SK-N-SH (cell line): ENCODE measurements at regions not wholly inside any gene's neighbourhood (a gene's known extent, or its start where the extent isn't known, plus 50 kb on each side); places are given as distances from the start of the nearest gene placed in this dataset.
"Not testable (repeated sequence)": the region's sequence is repeated elsewhere in the genome, so short reads cannot be mapped to it uniquely, and the experiment has no call there.

ENCODE experiments used
- CTCF ChIA-PET: fragments of 300-600, 350-600 bp; formaldehyde crosslinking; extraction: SDS; loops from one replicate; lab custom pipeline; 2021; lab: Yijun Ruan, JAX
- POLR2A ChIA-PET: fragments of 350-600 bp; sonication (Branson Sonifier 250); formaldehyde crosslinking; extraction: SDS; loops from one replicate; lab custom pipeline; 2020; ENCODE audit warnings: antibody characterized with exemption, inconsistent platforms; lab: Yijun Ruan, JAX
- DNase-seq: peaks from one replicate; pipeline ENCODE4 v3.0.0; 2012
- H2AFZ ChIP-seq: fragments of 200-600 bp; sonication (generic); 2 replicates; pipeline ENCODE4 v1.8.1; 2016; ENCODE audit warnings: antibody characterized with exemption, mild to moderate bottlenecking, low read depth
- H3F3A ChIP-seq: fragments of 200-600 bp; sonication (generic); replicated peaks from 2 replicates; pipeline ENCODE3; 2016; ENCODE audit warnings: antibody characterized with exemption, mild to moderate bottlenecking; ENCODE audit not compliant: insufficient read depth
- H3K27ac ChIP-seq, 2 experiments: fragments of 200-500 bp in 1 of 2; fragments of 200-600 bp in 1 of 2; sonication (Bioruptor generic) in 1 of 2; sonication (generic), shearing (Covaris generic) in 1 of 2; 2 replicates each; pipeline versions ENCODE4 v1.5.1 to v1.6.1; 2014 to 2016; ENCODE audit warnings: low read depth in 2 of 2, inconsistent platforms in 1 of 2, low read length in 1 of 2, mild to moderate bottlenecking in 1 of 2, mixed read lengths in 1 of 2
- H3K27me3 ChIP-seq: fragments of 200-600 bp; sonication (generic), shearing (Covaris generic); 2 replicates; pipeline ENCODE4 v1.6.1; 2016; ENCODE audit warnings: mixed run types; ENCODE audit not compliant: insufficient read depth
- H3K36me3 ChIP-seq, 2 experiments: fragments of 200-500 bp in 1 of 2; fragments of 200-600 bp in 1 of 2; sonication (Bioruptor generic) in 1 of 2; sonication (generic) in 1 of 2; replicated peaks in 1 of 2; 2 replicates each; pipeline versions ENCODE3 to v1.5.1; 2014 to 2016; ENCODE audit warnings: low read length in 1 of 2, mild to moderate bottlenecking in 1 of 2; ENCODE audit not compliant: insufficient read depth in 2 of 2, control insufficient read depth in 1 of 2
- H3K4me1 ChIP-seq, 2 experiments: fragments of 200-500 bp in 1 of 2; fragments of 200-600 bp in 1 of 2; sonication (Bioruptor generic) in 1 of 2; sonication (generic), shearing (Covaris generic) in 1 of 2; 2 replicates each; pipeline versions ENCODE4 v1.5.1 to v1.6.1; 2014 to 2016; ENCODE audit warnings: low read depth in 1 of 2, low read length in 1 of 2, mixed run types in 1 of 2; ENCODE audit not compliant: insufficient read depth in 2 of 2, control insufficient read depth in 1 of 2
- H3K4me2 ChIP-seq: fragments of 200-600 bp; sonication (generic), shearing (Covaris generic); 2 replicates; pipeline ENCODE4 v1.6.1; 2017; ENCODE audit warnings: mixed run types
- H3K4me3 ChIP-seq, 2 experiments: fragments of 200-500 bp in 1 of 2; fragments of 200-600 bp in 1 of 2; sonication (Bioruptor generic) in 1 of 2; sonication (generic), shearing (Covaris generic) in 1 of 2; 2 replicates each; pipeline versions ENCODE4 v1.5.1 to v1.8.1; 2014 to 2016; ENCODE audit warnings: low read depth in 2 of 2, inconsistent platforms in 1 of 2, low read length in 1 of 2, mild to moderate bottlenecking in 1 of 2, mixed read lengths in 1 of 2, moderate library complexity in 1 of 2
- H3K79me2 ChIP-seq: fragments of 200-600 bp; sonication (generic); 2 replicates; pipeline ENCODE4 v1.8.1; 2017; ENCODE audit warnings: mild to moderate bottlenecking; ENCODE audit not compliant: insufficient read depth
- H3K9ac ChIP-seq: fragments of 200-600 bp; sonication (generic); 2 replicates; pipeline ENCODE4 v1.6.1; 2017; ENCODE audit warnings: mixed run types
- H3K9me2 ChIP-seq: fragments of 200-600 bp; sonication (generic); 2 replicates; pipeline ENCODE4 v1.6.1; 2017; ENCODE audit warnings: mixed run types
- H3K9me3 ChIP-seq: fragments of 200-600 bp; sonication (generic); 2 replicates; pipeline ENCODE4 v1.6.1; 2017; ENCODE audit warnings: mixed run types, mild to moderate bottlenecking, moderate library complexity
- H4K20me1 ChIP-seq: fragments of 200-600 bp; sonication (generic); 2 replicates; pipeline ENCODE4 v1.6.1; 2017; ENCODE audit warnings: mild to moderate bottlenecking, mixed run types; ENCODE audit not compliant: insufficient read depth
- WGBS: methylation state at CpG from one replicate; pipeline ENCODE4 v1.1.6; 2017; ENCODE audit warnings: low lambda C conversion rate; 5-methylcytosine and 5-hydroxymethylcytosine counted together

GRCh38 chr21:9675811-9676210 is 845.6 kb upstream of the TPTE start:
- DNase-seq, H3K9me3 ChIP-seq, H3K36me3 ChIP-seq, H3K4me1 ChIP-seq, H3K27ac ChIP-seq, H3K9ac ChIP-seq, POLR2A ChIA-PET, H3K79me2 ChIP-seq, H3K4me3 ChIP-seq, CTCF ChIA-PET, H3K27me3 ChIP-seq, H3K4me2 ChIP-seq, H3F3A ChIP-seq, H3K9me2 ChIP-seq, H4K20me1 ChIP-seq, H2AFZ ChIP-seq: not testable (repeated sequence)
- 0% methylated on average over 8 of the region's 10 CpGs for WGBS

GRCh38 chr21:9679029-9679428 is 842.4 kb upstream of the TPTE start:
- DNase-seq, H3K9ac ChIP-seq, H3K27ac ChIP-seq, H3K79me2 ChIP-seq, POLR2A ChIA-PET, H3F3A ChIP-seq, CTCF ChIA-PET, H3K4me2 ChIP-seq, H3K36me3 ChIP-seq, H4K20me1 ChIP-seq, H3K4me1 ChIP-seq, H3K9me2 ChIP-seq, H3K4me3 ChIP-seq, H3K9me3 ChIP-seq, H3K27me3 ChIP-seq, H2AFZ ChIP-seq: not testable (repeated sequence)
- 12% methylated on average over 9 of the region's 18 CpGs for WGBS

GRCh38 chr21:9688945-9689344 is 832.4 kb upstream of the TPTE start:
- H3K4me1 ChIP-seq, H3K9me3 ChIP-seq, H3K9ac ChIP-seq, H3K4me2 ChIP-seq, H3F3A ChIP-seq, H3K9me2 ChIP-seq, POLR2A ChIA-PET, H3K27me3 ChIP-seq, H3K79me2 ChIP-seq, DNase-seq, CTCF ChIA-PET, H4K20me1 ChIP-seq, H3K36me3 ChIP-seq, H2AFZ ChIP-seq, H3K27ac ChIP-seq, H3K4me3 ChIP-seq: not testable (repeated sequence)
- WGBS = 0% methylated on average over 6 of the region's 14 CpGs

- H3K4me1 ChIP-seq, H3K9me2 ChIP-seq, H3K36me3 ChIP-seq, DNase-seq, H3K9me3 ChIP-seq, CTCF ChIA-PET, H3K79me2 ChIP-seq, H4K20me1 ChIP-seq, POLR2A ChIA-PET, H3K9ac ChIP-seq, H2AFZ ChIP-seq, H3K27ac ChIP-seq, H3F3A ChIP-seq, H3K27me3 ChIP-seq, H3K4me2 ChIP-seq, H3K4me3 ChIP-seq: not testable (repeated sequence)
- WGBS = 3% methylated on average over 7 of the region's 8 CpGs
Measured at GRCh38 chr21:9690981-9691380, 830.4 kb upstream of the TPTE start.

- WGBS = under 1% methylated on average over 6 of the region's 6 CpGs
- H2AFZ ChIP-seq, H3K9me2 ChIP-seq, H3K4me2 ChIP-seq, H3K36me3 ChIP-seq, H4K20me1 ChIP-seq, H3K27ac ChIP-seq, H3K4me3 ChIP-seq, DNase-seq, H3K4me1 ChIP-seq, CTCF ChIA-PET, H3K9ac ChIP-seq, H3K79me2 ChIP-seq, H3F3A ChIP-seq, POLR2A ChIA-PET, H3K9me3 ChIP-seq, H3K27me3 ChIP-seq: not testable (repeated sequence)
Measured at GRCh38 chr21:9695759-9696158, 825.6 kb upstream of the TPTE start.

GRCh38 chr21:9697751-9698150 is 823.6 kb upstream of the TPTE start:
- H2AFZ ChIP-seq, H3K4me2 ChIP-seq, H3K27me3 ChIP-seq, POLR2A ChIA-PET, H3K27ac ChIP-seq, H3F3A ChIP-seq, H3K9me3 ChIP-seq, H3K36me3 ChIP-seq, H4K20me1 ChIP-seq, H3K4me1 ChIP-seq, H3K4me3 ChIP-seq, H3K9me2 ChIP-seq, CTCF ChIA-PET, H3K79me2 ChIP-seq, H3K9ac ChIP-seq, DNase-seq: not testable (repeated sequence)
- 40% methylated on average over 1 of the region's 8 CpGs for WGBS

GRCh38 chr21:9705016-9705415 is 816.4 kb upstream of the TPTE start:
- DNase-seq, H3K27ac ChIP-seq, H3K27me3 ChIP-seq, H4K20me1 ChIP-seq, H3K4me1 ChIP-seq, H3K79me2 ChIP-seq, H3K9me3 ChIP-seq, H3K36me3 ChIP-seq, H3K4me2 ChIP-seq, H2AFZ ChIP-seq, H3K9ac ChIP-seq, H3K4me3 ChIP-seq, CTCF ChIA-PET, H3K9me2 ChIP-seq, H3F3A ChIP-seq, POLR2A ChIA-PET: not testable (repeated sequence)
- WGBS = 65% methylated on average over 35 of the region's 44 CpGs
